H54 (cell line): ENCODE measurements at regions not wholly inside any gene's neighbourhood (a gene's known extent, or its start where the extent isn't known, plus 50 kb on each side); places are given as distances from the start of the nearest gene placed in this dataset.

Experiments
- DNase-seq: peaks from one replicate; pipeline ENCODE4 v3.0.0; 2011; ENCODE audit warnings: low spot score, mixed read lengths; ENCODE audit not compliant: insufficient read length
- FAIRE-seq: peaks from 3 replicates; lab custom pipeline; 2011; peaks lifted over from hg19 to GRCh38; lab: Jason Lieb, UNC
- POLR2A ChIP-seq: IDR thresholded peaks from 2 replicates; pipeline ENCODE4 v1.6.1; 2011; ENCODE audit warnings: low read depth, mild to moderate bottlenecking, low read length

GRCh38 chr5:8012131-8012977 is 143.4 kb downstream of the MTRR start:
- no peak for DNase-seq

DNA sequence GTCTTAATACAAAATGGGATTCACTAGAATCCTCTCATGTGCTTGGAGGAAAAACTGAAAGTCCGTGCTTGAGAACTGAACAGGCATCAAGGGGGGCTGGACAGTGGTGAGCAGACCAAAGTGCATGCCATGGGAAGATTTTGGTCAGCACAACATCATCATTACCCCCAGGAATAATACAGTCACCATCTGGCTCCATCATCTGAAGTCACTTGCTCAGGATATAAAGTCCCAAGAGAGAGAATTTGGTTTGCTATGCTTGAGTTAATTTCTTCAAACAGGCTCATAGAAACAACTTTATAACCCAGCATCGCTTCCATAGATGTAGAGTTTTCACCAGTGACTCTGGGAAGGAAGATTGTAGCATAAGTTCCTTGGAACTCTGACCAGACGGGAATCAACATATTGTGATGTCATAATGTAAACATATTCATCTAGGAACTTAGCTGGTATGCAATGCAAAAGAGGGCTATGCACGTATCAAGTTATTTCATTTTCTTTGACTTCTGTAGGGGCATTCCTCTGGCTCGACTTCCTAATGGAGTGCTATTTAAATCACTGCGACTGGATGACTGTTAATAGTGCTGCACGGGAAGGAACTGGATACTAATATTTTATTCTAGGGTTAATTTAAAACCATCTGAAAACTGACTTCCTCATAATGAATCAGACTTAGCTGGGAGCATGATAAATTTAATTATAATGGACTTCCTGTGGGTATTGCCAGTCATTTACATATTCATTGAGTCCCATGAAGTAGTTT is 145.2 kb downstream of the MTRR start:
- DNase-seq (no peak), FAIRE-seq (no peak)
- no peak for TF ChIP-seq POLR2A

More at GRCh38 chr5:8012131-8012977, 143.4 kb downstream of the MTRR start:
- FAIRE-seq: no peak
- TF ChIP-seq POLR2A: no peak

DNA sequence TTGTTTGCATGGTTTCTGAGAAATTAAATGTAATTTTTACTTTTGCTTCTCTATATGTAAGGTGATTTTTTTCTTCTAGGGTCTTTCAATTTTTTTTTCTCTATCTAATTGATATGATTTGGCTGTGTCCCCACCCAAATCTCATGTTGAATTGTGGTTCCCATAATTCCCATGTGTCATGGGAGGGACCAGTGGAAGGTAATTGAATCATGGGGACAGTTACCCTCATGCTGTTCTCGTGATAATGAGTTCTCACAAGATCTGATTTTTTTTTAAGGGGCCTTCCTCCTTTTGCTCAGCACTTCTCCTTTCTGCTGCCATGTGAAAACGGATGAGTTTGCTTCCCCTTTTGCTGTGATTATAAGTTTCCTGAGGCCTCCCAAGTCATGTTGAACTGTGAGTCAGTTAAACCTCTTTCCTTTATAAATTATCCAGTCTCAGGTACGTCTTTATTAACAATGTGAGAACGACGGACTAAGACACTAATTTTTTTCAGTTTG is 150.8 kb downstream of the MTRR start:
- TF ChIP-seq POLR2A: no peak
- DNase-seq (no peak), FAIRE-seq (no peak)

DNA sequence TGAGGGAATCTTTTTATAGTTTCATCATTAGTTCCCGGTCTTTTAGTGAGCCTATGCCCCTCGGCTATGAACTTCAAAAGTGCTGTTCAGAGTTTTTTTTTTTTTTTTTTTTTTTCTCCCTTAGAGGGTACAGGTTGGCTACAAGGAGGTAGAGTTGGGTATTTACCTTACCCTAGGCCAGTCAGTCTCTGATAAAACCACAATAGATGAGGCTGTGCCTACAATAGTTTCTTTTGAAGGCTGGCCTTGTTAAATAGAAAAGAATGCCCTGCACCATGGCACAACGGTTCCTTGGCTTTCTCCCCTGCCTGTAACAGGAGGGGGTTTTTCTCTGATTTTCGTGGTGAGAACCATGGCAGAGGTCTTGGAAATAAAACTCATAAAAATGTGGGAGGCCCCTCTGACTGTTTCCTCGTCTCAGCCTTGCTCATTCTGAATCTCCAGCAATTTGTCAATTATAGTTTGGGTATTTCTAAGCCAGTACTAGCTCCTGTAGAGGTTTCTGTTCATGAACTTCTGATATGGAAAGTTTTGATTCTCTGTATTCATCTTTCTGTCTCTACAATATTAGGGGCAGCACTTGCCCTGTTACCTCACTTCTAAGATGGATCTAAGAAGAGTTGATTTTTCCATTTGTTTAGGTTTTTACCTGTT is 152.0 kb downstream of the MTRR start:
- no peak for DNase-seq
- FAIRE-seq: no peak
- no peak for TF ChIP-seq POLR2A

- FAIRE-seq: no peak
- DNase-seq: no peak
- no peak for TF ChIP-seq POLR2A
Measured at GRCh38 chr5:8028243-8028642, 159.3 kb downstream of the MTRR start.

GRCh38 chr5:8033261-8033660 is 164.3 kb downstream of the MTRR start:
- no peak for TF ChIP-seq POLR2A
- FAIRE-seq: no peak

DNA sequence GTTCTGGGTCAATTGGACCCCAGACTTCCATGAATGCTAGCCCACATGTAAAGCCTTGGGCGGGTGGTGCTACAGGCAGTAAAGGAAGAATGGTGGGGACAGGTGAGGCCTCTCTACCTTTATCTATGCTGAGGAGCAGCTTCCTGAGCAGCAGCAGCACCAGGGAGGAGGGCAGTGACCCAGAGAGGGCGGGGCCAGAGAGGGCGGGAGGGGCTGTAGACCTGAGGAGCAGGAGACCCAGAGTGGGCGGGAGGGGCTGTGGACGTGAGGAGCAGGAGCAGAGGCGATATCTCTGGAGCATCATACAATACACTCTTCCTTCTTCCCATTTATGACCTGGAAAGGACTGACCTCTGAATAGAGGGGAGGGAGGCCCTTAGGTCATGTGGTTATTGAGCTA is 165.9 kb downstream of the MTRR start:
- DNase-seq (no peak), FAIRE-seq (no peak)
- TF ChIP-seq POLR2A: no peak

More at GRCh38 chr5:8033261-8033660, 164.3 kb downstream of the MTRR start:
- no peak for DNase-seq

DNA sequence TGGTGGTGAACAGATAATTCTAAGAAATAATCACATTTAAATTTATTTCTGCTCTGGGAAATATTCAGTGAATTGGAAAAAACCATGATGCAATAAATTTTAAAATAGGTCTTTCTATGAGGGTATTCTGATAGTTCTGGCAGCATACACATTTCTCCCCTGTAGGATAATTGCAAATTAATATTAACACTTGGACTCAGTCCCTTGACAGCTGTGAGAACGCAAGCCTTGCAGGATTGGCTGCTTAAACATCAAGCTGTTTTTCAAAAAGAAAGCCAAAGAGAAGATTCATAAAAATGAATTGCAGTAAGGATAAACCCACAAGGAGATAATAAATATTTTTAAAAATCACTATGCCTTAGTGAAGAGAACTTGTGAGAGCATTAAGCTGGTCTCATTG is 180.0 kb downstream of the MTRR start:
- FAIRE-seq (no peak), DNase-seq (no peak)
- no peak for TF ChIP-seq POLR2A

- DNase-seq: no peak
- FAIRE-seq: no peak
- no peak for TF ChIP-seq POLR2A
Measured at GRCh38 chr5:8050616-8051175, 181.7 kb downstream of the MTRR start.

DNA sequence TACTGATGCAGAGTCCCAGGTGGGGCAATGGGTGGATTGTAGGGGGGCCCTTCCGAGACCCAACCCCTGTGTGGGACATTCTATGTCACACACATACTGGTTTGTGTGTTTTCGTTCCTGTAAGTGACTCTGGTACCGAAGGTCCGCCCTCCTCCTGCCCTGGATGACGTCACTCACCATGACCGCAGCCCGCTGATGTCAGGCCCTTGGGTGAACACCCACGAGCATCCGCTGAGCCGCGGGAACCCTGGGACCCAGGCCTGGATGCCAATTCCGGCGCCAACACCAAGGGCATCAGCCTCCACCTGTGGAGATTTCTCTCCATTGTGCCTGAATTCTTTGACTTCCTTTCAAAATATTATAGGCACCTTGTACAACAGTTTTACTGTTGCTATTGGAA is 184.3 kb downstream of the MTRR start:
- DNase-seq (no peak), FAIRE-seq (no peak)
- TF ChIP-seq POLR2A: no peak

- TF ChIP-seq POLR2A: no peak
Measured at GRCh38 chr5:8057769-8058168, 188.8 kb downstream of the MTRR start.

DNA sequence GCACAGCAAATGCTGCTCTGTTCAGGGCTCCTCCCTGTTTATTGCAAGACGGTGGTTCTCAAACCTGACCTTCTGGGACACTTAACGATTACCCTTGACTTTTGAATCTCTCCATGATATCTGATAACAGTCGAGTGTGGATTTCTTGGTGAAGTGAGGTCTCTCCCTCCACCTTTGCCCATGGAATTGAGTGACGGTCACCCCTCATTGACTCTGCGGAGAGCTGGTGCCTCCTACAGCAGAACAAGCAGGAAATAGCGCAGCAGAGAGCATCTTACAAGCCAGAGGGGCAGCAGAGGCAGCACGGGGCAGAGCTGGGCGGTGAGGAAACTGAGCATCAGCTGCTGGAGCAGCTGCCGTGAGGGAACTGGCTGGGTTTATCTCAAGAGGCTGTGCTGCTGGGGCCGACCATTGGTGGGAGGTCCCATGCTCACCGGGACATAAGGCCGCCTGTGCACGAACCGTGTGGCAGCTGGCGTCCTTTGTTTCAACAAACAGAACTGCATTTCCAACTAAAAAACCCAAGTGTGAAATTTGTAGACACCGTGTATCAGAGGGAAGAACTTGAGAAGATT is 189.8 kb downstream of the MTRR start:
- no peak for DNase-seq
- no peak for TF ChIP-seq POLR2A
- no peak for FAIRE-seq

More at GRCh38 chr5:8057769-8058168, 188.8 kb downstream of the MTRR start:
- no peak for DNase-seq
- FAIRE-seq: no peak

GRCh38 chr5:8059337-8059736 is 190.4 kb downstream of the MTRR start:
- TF ChIP-seq POLR2A: no peak
- FAIRE-seq: no peak
- no peak for DNase-seq
